ENCODE measurements at regions not wholly inside any gene's neighbourhood (a gene's known extent, or its start where the extent isn't known, plus 50 kb on each side); places are given as distances from the start of the nearest gene placed in this dataset.
A peak's percentile ranks its signal among the peaks of the same experiment; 100 is the strongest.

DNA sequence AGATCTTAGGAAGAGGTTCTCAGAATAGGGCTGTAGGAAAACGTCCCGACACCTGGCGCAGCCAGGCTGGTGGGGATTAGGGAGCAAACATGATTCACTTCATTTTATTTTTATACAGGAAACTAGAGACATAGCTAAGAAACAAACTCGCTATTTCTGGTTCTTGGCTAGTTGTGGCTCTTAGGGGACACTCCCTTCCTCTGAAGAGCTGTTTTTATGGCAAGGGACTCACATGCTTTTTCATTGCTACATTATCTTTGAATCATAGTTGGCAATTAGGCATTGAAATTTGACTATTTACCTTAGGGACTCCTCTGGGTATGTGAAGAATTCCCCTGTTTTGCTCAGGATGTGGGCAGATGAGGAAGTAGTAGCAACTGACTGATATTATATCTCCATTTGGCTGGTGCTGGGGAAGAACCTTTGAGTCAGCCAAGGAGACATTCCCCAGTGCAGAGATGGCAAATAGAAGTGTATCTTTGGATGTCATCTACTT lies 174.5 kb downstream of the SMIM20 start:
- in situ Hi-C loops (cut with HindIII; ENCODE audit: low pct_unique_long_range_greater_than_20kb, low sequenced_read_pairs) (no loop called here), intact Hi-C loops (cut with micrococcal nuclease; ENCODE audit: unreplicated experiment) (no loop called here)
- ATAC-seq (peak; percentile 56; the same call in 1 of the 2 replicates), DNase-seq (ENCODE audit: low read depth, low spot score) (no peak)
- Histone ChIP-seq H3K36me3 (ENCODE audit: control insufficient read depth, insufficient read depth, low read length) (no peaks in the 10 kb centered on the region), H3K4me1 (ENCODE audit: control insufficient read depth, insufficient read depth, low read length) (peaks cover 6% of the 10 kb centered on the region), H3K27ac (ENCODE audit: low read length) (no peak overlapping the region), H3K9me3 (ENCODE audit: control insufficient read depth, insufficient read depth, low read depth, low read length) (no peaks in the 10 kb centered on the region), H3K27me3 (ENCODE audit: control insufficient read depth, insufficient read depth, low read length) (no peaks in the 10 kb centered on the region), H3K4me3 (ENCODE audit: low read depth in 2 of 2, low read length in 2 of 2) (no peak overlapping the region)
- TF ChIP-seq, protein P1, sequence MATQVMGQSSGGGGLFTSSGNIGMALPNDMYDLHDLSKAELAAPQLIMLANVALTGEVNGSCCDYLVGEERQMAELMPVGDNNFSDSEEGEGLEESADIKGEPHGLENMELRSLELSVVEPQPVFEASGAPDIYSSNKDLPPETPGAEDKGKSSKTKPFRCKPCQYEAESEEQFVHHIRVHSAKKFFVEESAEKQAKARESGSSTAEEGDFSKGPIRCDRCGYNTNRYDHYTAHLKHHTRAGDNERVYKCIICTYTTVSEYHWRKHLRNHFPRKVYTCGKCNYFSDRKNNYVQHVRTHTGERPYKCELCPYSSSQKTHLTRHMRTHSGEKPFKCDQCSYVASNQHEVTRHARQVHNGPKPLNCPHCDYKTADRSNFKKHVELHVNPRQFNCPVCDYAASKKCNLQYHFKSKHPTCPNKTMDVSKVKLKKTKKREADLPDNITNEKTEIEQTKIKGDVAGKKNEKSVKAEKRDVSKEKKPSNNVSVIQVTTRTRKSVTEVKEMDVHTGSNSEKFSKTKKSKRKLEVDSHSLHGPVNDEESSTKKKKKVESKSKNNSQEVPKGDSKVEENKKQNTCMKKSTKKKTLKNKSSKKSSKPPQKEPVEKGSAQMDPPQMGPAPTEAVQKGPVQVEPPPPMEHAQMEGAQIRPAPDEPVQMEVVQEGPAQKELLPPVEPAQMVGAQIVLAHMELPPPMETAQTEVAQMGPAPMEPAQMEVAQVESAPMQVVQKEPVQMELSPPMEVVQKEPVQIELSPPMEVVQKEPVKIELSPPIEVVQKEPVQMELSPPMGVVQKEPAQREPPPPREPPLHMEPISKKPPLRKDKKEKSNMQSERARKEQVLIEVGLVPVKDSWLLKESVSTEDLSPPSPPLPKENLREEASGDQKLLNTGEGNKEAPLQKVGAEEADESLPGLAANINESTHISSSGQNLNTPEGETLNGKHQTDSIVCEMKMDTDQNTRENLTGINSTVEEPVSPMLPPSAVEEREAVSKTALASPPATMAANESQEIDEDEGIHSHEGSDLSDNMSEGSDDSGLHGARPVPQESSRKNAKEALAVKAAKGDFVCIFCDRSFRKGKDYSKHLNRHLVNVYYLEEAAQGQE (IDR thresholded peaks at IDR 0.05; ENCODE audit: insufficient read depth in 1 of 2, low read depth in 2 of 2, low read length in 1 of 2): no peak
- TF ChIP-seq POLR2AphosphoS5 (IDR thresholded peaks at IDR 0.05; ENCODE audit: low read depth, low read length): no peak
- TF ChIP-seq SIN3A (IDR thresholded peaks at IDR 0.05; ENCODE audit: borderline replicate concordance, insufficient read depth, low read depth, low read length): no peak
- TF ChIP-seq, protein P2, sequence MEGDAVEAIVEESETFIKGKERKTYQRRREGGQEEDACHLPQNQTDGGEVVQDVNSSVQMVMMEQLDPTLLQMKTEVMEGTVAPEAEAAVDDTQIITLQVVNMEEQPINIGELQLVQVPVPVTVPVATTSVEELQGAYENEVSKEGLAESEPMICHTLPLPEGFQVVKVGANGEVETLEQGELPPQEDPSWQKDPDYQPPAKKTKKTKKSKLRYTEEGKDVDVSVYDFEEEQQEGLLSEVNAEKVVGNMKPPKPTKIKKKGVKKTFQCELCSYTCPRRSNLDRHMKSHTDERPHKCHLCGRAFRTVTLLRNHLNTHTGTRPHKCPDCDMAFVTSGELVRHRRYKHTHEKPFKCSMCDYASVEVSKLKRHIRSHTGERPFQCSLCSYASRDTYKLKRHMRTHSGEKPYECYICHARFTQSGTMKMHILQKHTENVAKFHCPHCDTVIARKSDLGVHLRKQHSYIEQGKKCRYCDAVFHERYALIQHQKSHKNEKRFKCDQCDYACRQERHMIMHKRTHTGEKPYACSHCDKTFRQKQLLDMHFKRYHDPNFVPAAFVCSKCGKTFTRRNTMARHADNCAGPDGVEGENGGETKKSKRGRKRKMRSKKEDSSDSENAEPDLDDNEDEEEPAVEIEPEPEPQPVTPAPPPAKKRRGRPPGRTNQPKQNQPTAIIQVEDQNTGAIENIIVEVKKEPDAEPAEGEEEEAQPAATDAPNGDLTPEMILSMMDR (IDR thresholded peaks at IDR 0.05): no peak
- no peak for TF ChIP-seq TCF7L2 (IDR thresholded peaks at IDR 0.05; ENCODE audit: low read depth, low read length)
- CTCF ChIA-PET: no interaction called here
- no TSS peak for BruUV-seq (replicated peaks)
- POLR2A ChIA-PET: no interaction called here

DNA sequence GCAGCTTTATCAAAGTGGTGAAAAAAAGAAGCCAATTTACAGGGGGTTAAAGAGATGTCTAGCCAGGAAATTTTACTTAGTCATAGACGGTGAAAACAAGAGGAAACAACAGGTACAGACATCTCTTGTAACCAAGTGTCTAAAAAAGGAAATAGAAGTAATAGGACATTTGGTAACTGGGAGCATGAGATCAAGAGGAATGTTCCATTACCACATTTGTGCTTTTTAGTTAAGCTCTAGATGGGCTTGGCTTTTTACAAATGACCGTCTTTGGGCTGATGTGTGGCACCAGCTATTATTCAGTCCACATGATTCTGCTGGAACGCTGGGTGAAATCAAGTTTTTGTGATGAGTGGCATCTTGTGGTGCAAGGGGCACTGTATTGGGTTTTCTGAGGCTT lies 179.5 kb downstream of the SMIM20 start:
- Histone ChIP-seq H3K27me3 (ENCODE audit: control insufficient read depth, insufficient read depth, low read length) (no peaks in the 10 kb centered on the region), H3K27ac (ENCODE audit: low read length) (no peak overlapping the region), H3K4me1 (ENCODE audit: control insufficient read depth, insufficient read depth, low read length) (no peaks in the 10 kb centered on the region), H3K36me3 (ENCODE audit: control insufficient read depth, insufficient read depth, low read length) (no peaks in the 10 kb centered on the region), H3K9me3 (ENCODE audit: control insufficient read depth, insufficient read depth, low read depth, low read length) (no peaks in the 10 kb centered on the region), H3K4me3 (ENCODE audit: low read depth in 2 of 2, low read length in 2 of 2) (no peak overlapping the region)
- BruUV-seq (replicated peaks): no TSS peak
- ATAC-seq: no peak
- intact Hi-C loops (cut with micrococcal nuclease; ENCODE audit: unreplicated experiment) (no loop called here), in situ Hi-C loops (cut with HindIII; ENCODE audit: low pct_unique_long_range_greater_than_20kb, low sequenced_read_pairs) (no loop called here)
- CTCF ChIA-PET: no interaction called here
- TF ChIP-seq TCF7L2 (IDR thresholded peaks at IDR 0.05; ENCODE audit: low read depth, low read length): no peak
- no peak for TF ChIP-seq POLR2AphosphoS5 (IDR thresholded peaks at IDR 0.05; ENCODE audit: low read depth, low read length)
- TF ChIP-seq, protein P2 (IDR thresholded peaks at IDR 0.05): no peak
- TF ChIP-seq, protein P1 (IDR thresholded peaks at IDR 0.05; ENCODE audit: insufficient read depth in 1 of 2, low read depth in 2 of 2, low read length in 1 of 2): no peak
- no peak for TF ChIP-seq SIN3A (IDR thresholded peaks at IDR 0.05; ENCODE audit: borderline replicate concordance, insufficient read depth, low read depth, low read length)
- no peak for DNase-seq (ENCODE audit: low read depth, low spot score)
- POLR2A ChIA-PET: no interaction called here

Data from Panc1 (cell line).